Epithelial cell of proximal tubule (primary cell): ENCODE measurements at regions not wholly inside any gene's neighbourhood (a gene's known extent, or its start where the extent isn't known, plus 50 kb on each side); places are given as distances from the start of the nearest gene placed in this dataset.

Experiments used
- DNase-seq: peaks from one replicate; pipeline ENCODE4 v3.0.0-alpha.2; 2011; ENCODE audit warnings: low read depth
- H3K4me3 ChIP-seq: 2 replicates; pipeline ENCODE4 v1.5.1; 2011; ENCODE audit warnings: low read depth, mild to moderate bottlenecking, low read length
- TF ChIP-seq, protein P1 (sequence below): conservative IDR thresholded peaks from 2 replicates; pipeline ENCODE4 v1.5.1; 2012; ENCODE audit warnings: low read depth, mild to moderate bottlenecking, low read length

DNA sequence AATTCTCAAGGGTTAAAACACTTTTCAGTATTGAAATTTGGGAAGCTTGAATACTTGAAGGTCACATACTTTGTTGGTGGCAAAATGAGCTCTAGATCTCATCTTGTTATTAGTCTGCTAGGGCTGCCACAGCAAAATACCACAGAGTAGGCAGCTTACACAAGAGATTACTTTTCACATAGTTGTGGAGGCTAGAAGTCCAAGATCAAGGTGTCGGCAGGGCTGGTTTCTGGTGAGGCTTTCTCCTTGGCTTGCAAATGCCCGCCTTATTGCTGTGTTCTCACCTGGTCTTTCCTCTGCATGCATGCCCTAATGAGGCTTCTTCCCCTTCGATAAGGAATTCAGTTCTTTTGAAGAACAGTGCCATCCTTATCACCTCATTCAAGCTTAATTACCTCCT is 270.8 kb upstream of the ANKRD55 start:
- no peak for DNase-seq
- no peak overlapping the region for H3K4me3 ChIP-seq
- TF ChIP-seq, protein P1, sequence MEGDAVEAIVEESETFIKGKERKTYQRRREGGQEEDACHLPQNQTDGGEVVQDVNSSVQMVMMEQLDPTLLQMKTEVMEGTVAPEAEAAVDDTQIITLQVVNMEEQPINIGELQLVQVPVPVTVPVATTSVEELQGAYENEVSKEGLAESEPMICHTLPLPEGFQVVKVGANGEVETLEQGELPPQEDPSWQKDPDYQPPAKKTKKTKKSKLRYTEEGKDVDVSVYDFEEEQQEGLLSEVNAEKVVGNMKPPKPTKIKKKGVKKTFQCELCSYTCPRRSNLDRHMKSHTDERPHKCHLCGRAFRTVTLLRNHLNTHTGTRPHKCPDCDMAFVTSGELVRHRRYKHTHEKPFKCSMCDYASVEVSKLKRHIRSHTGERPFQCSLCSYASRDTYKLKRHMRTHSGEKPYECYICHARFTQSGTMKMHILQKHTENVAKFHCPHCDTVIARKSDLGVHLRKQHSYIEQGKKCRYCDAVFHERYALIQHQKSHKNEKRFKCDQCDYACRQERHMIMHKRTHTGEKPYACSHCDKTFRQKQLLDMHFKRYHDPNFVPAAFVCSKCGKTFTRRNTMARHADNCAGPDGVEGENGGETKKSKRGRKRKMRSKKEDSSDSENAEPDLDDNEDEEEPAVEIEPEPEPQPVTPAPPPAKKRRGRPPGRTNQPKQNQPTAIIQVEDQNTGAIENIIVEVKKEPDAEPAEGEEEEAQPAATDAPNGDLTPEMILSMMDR = no peak

DNA sequence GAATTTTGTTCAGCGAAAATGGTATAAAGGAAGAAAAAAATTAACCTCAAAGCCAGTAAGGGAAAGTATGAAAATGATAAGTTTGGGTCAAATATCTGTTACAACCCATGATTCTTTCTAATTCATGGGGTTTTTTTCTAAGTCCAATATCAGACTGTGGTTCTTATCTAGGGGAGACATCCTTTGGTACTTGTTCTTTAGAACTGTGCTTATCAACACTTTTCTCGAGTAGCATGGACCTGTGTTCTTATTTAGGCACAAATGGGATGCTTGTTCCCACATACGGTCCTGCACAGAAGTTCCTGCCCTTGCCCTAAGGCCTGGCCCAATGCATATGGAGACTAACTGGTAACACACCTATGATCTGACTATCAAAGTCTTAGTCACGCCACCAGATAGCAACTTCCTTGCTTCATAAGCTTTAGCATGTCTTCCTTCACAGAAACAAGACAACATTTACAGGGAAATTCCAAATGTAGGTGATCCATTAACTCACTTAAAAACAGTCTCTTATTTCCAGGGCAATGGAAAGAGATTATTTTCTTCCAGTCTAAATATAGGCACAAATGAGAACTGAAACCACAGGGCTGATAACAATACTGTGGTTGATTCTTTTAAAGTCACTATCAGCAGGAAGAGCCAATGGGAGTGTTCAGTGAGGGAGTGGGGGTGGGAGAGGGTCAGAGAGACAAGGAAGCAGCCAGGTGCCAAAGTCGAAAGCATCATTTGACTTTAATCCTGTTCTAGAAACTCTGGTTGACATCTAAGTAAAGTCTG is 268.8 kb upstream of the ANKRD55 start:
- TF ChIP-seq, protein P1 = no peak
- no peak overlapping the region for H3K4me3 ChIP-seq
- no peak for DNase-seq

DNA sequence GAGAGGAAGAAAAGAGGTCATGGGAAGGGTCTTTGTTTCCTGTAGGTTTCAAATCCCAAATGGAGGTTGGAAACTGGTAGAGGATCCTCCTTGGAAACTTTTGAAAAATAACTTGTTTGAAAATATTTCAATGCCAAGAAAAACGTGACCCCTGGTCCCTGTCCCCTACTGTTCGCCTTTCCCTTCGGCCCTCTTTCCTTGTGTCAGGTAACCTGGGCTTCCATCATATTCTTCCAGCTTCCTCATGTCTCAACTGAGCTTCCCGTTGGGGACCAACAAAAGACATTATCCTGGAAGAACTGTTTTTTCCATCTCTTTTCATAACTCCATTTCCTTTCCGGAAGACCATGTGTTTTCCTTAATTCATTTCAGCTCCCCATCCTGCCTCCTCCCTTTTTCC is 266.8 kb upstream of the ANKRD55 start:
- H3K4me3 ChIP-seq = no peak overlapping the region
- no peak for DNase-seq
- TF ChIP-seq, protein P1 = no peak

DNA sequence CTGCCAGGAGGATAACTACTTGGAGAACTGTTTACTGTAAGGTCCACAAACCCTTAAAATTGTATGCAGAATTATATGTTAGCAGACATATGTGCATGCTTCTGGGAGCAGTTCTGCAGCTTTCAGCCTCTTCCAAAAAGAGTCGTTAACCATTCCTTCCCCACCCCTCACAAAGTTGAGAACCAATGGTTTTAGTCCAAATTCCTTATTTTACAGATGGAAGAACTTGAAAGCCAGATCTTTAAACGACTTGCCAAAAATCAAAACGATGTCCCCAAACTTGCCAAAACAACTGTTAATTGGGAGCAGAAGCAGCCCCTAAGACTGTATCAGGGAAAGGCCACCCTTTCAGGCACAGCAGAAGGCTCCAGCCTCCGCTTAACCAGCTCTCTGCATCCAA is 266.4 kb upstream of the ANKRD55 start:
- TF ChIP-seq, protein P1 = no peak
- H3K4me3 ChIP-seq = no peak overlapping the region
- no peak for DNase-seq

DNA sequence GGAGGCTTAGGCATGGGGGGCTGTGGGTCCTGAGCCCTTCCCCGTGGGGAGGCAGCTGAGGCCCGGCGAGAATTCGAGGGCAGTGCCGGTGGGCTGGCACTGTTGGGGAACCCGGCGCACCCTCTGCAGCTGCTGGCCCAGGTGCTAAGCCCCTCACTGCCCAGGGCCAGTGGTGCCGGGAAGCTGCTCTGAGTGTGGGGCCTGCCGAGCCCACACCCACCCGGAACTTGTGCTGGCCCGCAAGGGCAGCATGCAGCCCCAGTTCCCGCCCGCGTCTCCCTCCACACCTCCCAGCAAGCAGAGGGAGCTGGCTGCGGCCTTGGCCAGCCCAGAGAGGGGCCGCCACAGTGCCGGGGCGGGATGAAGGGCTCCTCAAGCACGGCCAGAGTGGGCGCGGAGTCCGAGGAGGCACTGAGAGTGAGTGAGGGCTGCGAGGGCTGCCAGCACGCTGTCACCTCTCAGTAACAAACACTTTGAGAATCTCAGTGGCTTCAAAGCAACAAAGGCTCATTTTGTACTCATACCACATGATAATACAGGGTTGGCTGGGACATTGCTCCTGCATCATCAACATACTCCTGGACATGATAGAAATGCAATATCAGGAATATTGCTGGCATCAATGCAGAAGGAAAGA is 265.7 kb upstream of the ANKRD55 start:
- no peak for DNase-seq
- H3K4me3 ChIP-seq = no peak overlapping the region
- TF ChIP-seq, protein P1 = no peak

DNA sequence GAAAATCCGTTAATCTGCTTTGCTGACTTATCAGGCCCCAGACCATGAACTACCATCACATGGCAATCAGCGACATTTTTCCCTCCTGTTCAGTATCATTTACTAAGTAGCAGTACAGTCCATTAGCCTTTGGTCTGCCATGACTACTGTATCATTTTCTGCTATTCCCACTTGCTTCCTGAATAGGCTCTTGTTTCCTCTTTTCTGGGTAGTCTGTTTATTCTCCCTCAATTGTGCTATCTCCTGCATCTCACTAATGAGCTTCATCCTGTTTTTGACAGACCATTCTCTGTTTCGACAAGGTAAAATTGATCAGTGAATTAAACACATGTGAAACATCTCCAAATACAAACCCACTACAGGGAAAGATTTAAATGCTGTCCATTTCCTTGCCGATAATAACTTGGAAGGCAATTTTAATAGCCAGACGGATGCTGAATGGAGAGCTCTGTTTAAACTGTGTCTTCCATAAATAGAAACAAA is 263.5 kb upstream of the ANKRD55 start:
- TF ChIP-seq, protein P1 = no peak
- H3K4me3 ChIP-seq = no peak overlapping the region
- DNase-seq = no peak

DNA sequence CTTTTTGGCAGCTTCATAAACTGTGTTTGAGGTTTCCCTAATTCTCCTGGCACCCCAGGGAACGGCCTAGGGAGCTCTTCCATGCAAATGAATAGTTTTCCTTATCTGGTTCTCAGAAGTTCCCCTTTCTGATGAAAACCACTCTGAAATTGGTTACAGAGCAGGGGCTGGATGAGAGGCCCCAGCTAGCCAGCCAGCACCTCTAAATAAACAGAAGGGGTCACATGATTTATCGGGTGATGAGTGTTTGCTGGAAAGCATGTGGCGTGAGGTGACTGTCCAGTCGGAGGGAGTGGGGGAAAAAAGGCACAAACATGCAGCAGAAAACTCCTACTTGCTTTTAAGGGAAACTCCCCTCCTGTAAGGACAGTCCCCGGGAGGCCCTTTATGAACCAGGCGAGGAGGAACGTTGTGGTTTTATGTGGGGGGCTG is 261.2 kb upstream of the ANKRD55 start:
- no peak overlapping the region for H3K4me3 ChIP-seq
- TF ChIP-seq, protein P1 = no peak
- DNase-seq = no peak
